ENCODE measurements at regions not wholly inside any gene's neighbourhood (a gene's known extent, or its start where the extent isn't known, plus 50 kb on each side); places are given as distances from the start of the nearest gene placed in this dataset.
"Not testable (repeated sequence)": the region's sequence is repeated elsewhere in the genome, so short reads cannot be mapped to it uniquely, and the experiment has no call there.

DNA sequence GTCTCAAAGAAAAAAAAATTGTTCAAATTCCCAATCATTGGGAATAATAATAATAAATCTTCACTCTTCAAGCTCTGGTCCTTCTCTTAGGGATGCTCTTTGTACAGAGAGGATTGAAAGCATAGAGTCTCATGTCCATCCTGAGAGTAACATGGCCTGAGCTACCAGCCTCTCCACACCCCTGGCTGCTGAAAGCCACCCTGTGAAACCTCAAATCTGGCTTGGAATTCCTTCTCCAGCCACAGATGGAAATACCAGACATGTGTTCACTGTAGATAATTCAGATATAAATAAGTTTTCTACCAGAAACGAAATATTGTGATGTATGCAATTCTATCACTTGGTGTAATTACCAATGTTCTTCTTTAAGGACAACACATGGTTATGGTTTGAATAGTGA, 140.6 kb downstream of the ARSF start:
- Histone ChIP-seq H3K4me3 (ENCODE audit: low read length) (no peak overlapping the region), H3K9me3 (replicated peaks; ENCODE audit: low read length) (no peaks in the 10 kb centered on the region), H3K9ac (ENCODE audit: low read depth, low read length) (no peak overlapping the region), H3K27me3 (ENCODE audit: control insufficient read depth, insufficient read depth, low read length) (no peaks in the 10 kb centered on the region), H3K4me1 (ENCODE audit: control insufficient read depth, insufficient read depth, low read length) (no peaks in the 10 kb centered on the region), H3K36me3 (ENCODE audit: insufficient read depth, low read length) (no peaks in the 10 kb centered on the region), H3K4me2 (ENCODE audit: low read length) (no peak overlapping the region)

DNA sequence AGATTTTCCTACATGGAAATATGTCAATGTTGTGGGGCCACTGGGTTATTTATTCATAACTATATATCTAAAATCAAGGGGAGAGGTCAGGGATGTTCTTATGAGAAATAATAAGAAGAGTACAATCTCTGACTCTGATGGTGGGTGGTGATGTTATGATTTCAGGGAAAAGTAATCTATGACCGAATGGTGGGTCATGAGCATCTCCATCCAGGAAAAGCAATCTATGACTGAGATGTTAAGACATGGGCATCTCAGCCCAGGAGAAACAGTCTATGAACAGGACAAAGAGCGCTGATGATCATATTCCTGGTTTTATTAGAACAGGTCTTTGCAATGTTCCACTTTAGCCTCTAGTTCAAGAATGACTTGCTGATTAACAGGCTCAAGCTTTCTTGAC, 137.1 kb downstream of the ARSF start:
- H3K4me3 ChIP-seq (ENCODE audit: low read length) = no peak overlapping the region
- H3K9ac ChIP-seq (ENCODE audit: low read depth, low read length) = no peak overlapping the region
- H3K9me3 ChIP-seq (replicated peaks; ENCODE audit: low read length) = no peaks in the 10 kb centered on the region
- H3K27me3 ChIP-seq (ENCODE audit: control insufficient read depth, insufficient read depth, low read length) = no peaks in the 10 kb centered on the region
- no peaks in the 10 kb centered on the region for H3K4me1 ChIP-seq (ENCODE audit: control insufficient read depth, insufficient read depth, low read length)
- H3K36me3 ChIP-seq (ENCODE audit: insufficient read depth, low read length) = no peaks in the 10 kb centered on the region
- H3K4me2 ChIP-seq (ENCODE audit: low read length) = no peak overlapping the region

DNA sequence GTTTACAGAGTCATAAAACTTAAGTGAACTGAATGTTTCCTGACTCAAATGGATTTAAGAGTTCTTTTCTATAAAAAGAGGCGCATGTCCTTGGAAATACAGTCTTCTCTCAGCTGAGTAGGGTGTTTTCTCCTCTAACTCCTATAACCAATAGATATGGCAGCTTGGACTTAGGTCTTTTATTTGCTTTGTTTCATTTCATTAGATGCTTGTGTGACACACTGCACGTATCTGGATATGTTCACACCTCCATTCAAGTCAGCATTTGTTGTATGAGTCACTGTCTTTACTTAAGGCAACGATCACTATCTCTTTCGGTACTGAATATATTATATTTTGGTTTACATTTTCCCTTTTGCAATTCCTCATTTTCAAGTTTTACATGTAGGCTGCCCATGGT, 136.6 kb downstream of the ARSF start:
- no peaks in the 10 kb centered on the region for H3K4me1 ChIP-seq (ENCODE audit: control insufficient read depth, insufficient read depth, low read length)
- H3K9me3 ChIP-seq (replicated peaks; ENCODE audit: low read length) = no peaks in the 10 kb centered on the region
- H3K9ac ChIP-seq (ENCODE audit: low read depth, low read length) = no peak overlapping the region
- no peaks in the 10 kb centered on the region for H3K36me3 ChIP-seq (ENCODE audit: insufficient read depth, low read length)
- H3K4me2 ChIP-seq (ENCODE audit: low read length) = no peak overlapping the region
- H3K27me3 ChIP-seq (ENCODE audit: control insufficient read depth, insufficient read depth, low read length) = no peaks in the 10 kb centered on the region
- H3K4me3 ChIP-seq (ENCODE audit: low read length) = no peak overlapping the region

DNA sequence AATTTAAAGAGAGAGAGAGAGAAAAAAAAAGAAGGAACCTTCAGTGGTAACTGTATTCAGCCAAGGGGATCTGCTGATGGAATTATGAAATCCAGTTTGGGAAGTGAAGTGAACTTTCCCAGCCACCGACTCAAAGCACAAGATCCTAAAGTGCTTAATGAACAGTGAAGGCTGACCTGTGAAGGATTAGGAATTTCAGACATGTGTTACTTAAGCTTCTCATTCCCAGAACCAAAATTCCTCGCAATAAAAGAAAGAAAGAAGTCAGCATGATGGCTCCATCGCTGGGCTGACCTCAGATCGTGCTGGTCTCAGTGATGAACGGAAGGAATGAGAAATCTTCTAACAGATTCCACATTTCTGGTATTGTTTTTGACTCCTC, 135.2 kb downstream of the ARSF start:
- H3K27me3 ChIP-seq (ENCODE audit: control insufficient read depth, insufficient read depth, low read length) = no peaks in the 10 kb centered on the region
- H3K9ac ChIP-seq (ENCODE audit: low read depth, low read length) = peak overlapping the region; percentile 32
- no peaks in the 10 kb centered on the region for H3K9me3 ChIP-seq (replicated peaks; ENCODE audit: low read length)
- H3K4me3 ChIP-seq (ENCODE audit: low read length) = no peak overlapping the region
- no peaks in the 10 kb centered on the region for H3K4me1 ChIP-seq (ENCODE audit: control insufficient read depth, insufficient read depth, low read length)
- no peaks in the 10 kb centered on the region for H3K36me3 ChIP-seq (ENCODE audit: insufficient read depth, low read length)
- peak overlapping the region; percentile 61 for H3K4me2 ChIP-seq (ENCODE audit: low read length)

DNA sequence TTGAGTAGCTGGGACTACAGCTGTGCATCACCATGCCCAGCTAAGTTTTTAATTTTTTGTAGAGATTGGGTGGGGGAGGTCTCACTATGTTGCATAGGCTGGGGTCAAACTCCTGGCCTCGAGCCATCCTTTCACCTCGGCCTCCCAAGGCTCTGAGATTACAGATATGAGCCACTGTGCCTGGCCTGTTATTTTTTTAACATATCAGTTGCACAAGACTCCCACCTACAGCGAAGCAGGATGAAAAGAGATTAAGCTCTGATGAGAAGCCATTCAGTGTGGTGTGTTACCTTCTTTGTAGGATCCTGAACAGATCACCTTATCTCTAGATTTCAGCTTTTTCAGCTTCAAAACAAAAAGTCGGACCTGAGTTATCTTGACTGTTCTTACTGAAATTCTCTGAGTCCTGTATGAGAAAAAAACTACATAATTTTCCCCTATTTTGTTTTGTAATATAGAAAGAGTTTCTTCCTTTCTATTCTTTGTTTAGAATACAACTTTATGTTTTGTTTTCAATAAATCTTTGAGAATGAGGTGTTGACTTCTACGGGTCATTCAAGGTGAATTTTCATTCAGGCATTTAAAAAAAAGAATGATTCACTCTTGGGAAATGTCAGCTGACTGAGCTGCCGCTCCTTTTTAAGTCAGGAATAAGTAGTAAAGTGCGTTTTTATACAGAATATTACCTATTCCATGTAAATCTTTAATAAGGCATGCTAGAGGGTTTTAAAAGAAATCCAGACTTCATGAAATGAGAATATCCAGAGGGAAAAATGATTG, 134.6 kb downstream of the ARSF start:
- Histone ChIP-seq H3K36me3 (ENCODE audit: insufficient read depth, low read length) (no peaks in the 10 kb centered on the region), H3K4me1 (ENCODE audit: control insufficient read depth, insufficient read depth, low read length) (no peaks in the 10 kb centered on the region), H3K9me3 (replicated peaks; ENCODE audit: low read length) (no peaks in the 10 kb centered on the region), H3K27me3 (ENCODE audit: control insufficient read depth, insufficient read depth, low read length) (no peaks in the 10 kb centered on the region), H3K4me2 (ENCODE audit: low read length) (peak overlapping the region; percentile 61), H3K9ac (ENCODE audit: low read depth, low read length) (peak overlapping the region; percentile 32), H3K4me3 (ENCODE audit: low read length) (no peak overlapping the region)

DNA sequence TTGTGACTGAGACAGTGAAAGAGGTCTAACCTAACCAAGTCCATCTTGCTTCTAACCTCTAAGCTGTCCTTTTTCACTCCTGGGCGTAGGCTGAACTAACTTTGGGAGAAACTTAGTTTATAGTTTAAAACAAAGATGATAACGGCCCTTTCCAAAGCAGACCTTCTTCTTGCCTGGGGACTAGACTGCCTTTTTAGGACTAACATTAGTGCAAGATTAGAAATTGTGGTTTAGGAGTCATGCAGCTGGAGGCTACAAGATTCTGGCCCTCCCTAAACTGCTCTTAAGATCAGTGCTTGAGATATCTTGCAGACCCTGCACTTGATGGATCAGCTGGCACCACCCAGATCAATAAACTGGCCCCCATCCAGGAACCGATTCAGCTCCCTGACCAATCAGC, 130.9 kb downstream of the ARSF start:
- not testable (repeated sequence) for H3K27me3 ChIP-seq (ENCODE audit: control insufficient read depth, insufficient read depth, low read length); H3K4me2 ChIP-seq (ENCODE audit: low read length); H3K9me3 ChIP-seq (replicated peaks; ENCODE audit: low read length); H3K9ac ChIP-seq (ENCODE audit: low read depth, low read length); H3K4me3 ChIP-seq (ENCODE audit: low read length); H3K4me1 ChIP-seq (ENCODE audit: control insufficient read depth, insufficient read depth, low read length); H3K36me3 ChIP-seq (ENCODE audit: insufficient read depth, low read length)

DNA sequence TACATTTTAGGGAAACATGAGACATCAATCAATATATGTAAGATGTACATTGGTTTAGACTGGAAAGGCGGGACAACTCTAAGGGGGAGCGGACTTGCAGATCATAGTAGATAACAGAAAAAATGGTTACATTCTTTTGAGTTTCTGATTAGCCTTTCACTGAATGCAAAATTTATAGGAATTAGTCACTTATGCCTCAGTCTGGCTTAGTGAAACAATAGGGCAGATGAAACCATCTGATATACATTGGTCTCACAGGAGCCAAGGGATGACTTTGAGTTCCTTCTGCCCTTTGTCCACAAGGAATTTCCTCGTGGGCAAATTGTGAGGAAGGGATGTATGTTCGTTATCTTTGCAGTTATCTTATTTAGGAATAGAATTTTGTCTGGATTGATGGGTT, 128.2 kb downstream of the ARSF start:
- Histone ChIP-seq H3K27me3 (ENCODE audit: control insufficient read depth, insufficient read depth, low read length) (no peaks in the 10 kb centered on the region), H3K4me3 (ENCODE audit: low read length) (no peak overlapping the region), H3K4me2 (ENCODE audit: low read length) (no peak overlapping the region), H3K9me3 (replicated peaks; ENCODE audit: low read length) (no peaks in the 10 kb centered on the region), H3K36me3 (ENCODE audit: insufficient read depth, low read length) (no peaks in the 10 kb centered on the region), H3K9ac (ENCODE audit: low read depth, low read length) (no peak overlapping the region), H3K4me1 (ENCODE audit: control insufficient read depth, insufficient read depth, low read length) (no peaks in the 10 kb centered on the region)

DNA sequence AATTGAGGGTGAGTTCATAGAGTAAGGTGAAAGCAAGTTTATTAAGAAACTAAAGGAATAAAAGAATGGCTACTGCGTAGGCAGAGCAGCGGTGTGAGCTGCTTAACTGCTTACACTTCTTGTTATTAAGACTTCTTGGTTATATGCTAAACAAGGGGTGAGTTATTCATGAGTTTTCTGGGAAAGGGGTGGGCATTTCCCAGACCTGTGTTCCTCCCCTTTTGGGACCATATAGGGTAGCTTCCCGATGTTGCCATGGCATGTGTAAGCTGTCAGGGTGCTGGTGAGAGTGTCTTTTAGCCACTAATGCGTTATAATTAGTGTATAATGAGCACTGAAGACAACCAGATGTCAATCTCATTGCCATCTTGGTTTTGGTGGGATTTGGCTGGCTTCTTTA, 126.5 kb downstream of the ARSF start:
- Histone ChIP-seq H3K9ac (ENCODE audit: low read depth, low read length) (no peak overlapping the region), H3K36me3 (ENCODE audit: insufficient read depth, low read length) (no peaks in the 10 kb centered on the region), H3K4me1 (ENCODE audit: control insufficient read depth, insufficient read depth, low read length) (no peaks in the 10 kb centered on the region), H3K4me2 (ENCODE audit: low read length) (no peak overlapping the region), H3K9me3 (replicated peaks; ENCODE audit: low read length) (no peaks in the 10 kb centered on the region), H3K27me3 (ENCODE audit: control insufficient read depth, insufficient read depth, low read length) (no peaks in the 10 kb centered on the region), H3K4me3 (ENCODE audit: low read length) (no peak overlapping the region)

DNA sequence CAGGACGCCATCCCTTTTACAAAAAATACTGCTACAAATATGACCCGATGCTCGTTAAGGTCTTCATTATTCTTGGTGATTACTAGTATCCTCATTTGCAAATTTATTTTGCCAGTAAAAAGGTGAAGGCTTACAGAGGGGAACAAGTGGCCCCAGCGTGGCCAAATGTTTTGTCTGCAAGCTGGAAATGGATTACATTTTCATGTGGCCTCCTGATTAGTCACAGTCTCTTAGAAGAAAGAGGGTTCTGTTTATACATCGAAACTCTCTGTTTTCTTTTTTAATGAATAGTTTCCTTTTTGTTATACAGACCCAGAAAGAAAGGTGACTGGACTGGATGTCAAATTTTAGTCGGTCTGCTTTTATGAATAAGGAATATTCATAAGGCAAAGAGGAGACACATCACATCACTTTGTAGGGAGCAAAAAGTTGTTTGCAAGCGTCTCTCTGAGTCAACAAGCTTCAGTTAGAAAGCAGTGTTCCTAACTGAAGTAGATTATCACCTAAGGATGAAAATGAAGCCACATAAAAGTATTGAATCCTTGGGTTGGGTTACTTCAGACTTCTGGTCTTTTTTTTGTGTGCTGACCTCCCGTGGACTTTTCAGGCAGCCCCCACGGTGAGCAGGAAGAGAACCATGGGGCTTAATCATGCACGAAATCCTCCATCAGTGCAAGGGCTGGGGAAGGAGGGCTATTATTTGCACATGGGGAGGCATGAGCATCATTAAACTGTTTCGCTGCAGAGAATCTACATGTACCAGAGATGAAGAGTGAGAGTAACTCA, 125.6 kb downstream of the ARSF start:
- Histone ChIP-seq H3K9ac (ENCODE audit: low read depth, low read length) (no peak overlapping the region), H3K4me3 (ENCODE audit: low read length) (no peak overlapping the region)

DNA sequence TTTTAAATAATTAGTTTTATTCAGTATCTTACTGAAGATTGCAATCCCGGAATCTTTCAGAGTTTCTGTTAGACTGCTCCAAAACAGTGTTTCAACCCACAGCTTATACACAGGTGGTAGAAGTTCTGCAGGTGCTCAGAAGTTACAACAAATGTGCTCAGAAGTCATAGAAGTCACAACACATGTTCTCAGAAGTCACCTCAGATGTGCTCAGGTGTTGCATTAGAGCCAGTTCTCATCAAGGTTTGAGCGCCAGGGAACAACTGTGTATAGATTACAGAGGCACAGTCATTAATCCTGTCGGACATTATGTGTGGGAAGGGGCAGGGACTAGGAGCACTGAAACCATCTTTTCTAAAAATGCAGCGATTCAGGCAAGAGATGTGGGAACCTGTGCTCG, 124.5 kb downstream of the ARSF start:
- Histone ChIP-seq H3K4me1 (ENCODE audit: control insufficient read depth, insufficient read depth, low read length) (no peaks in the 10 kb centered on the region), H3K4me3 (ENCODE audit: low read length) (no peak overlapping the region), H3K27me3 (ENCODE audit: control insufficient read depth, insufficient read depth, low read length) (no peaks in the 10 kb centered on the region), H3K9me3 (replicated peaks; ENCODE audit: low read length) (no peaks in the 10 kb centered on the region), H3K9ac (ENCODE audit: low read depth, low read length) (no peak overlapping the region), H3K4me2 (ENCODE audit: low read length) (no peak overlapping the region), H3K36me3 (ENCODE audit: insufficient read depth, low read length) (no peaks in the 10 kb centered on the region)

More for the DNA sequence above, 125.6 kb downstream of the ARSF start:
- Histone ChIP-seq H3K9me3 (replicated peaks; ENCODE audit: low read length) (no peaks in the 10 kb centered on the region), H3K4me2 (ENCODE audit: low read length) (no peak overlapping the region), H3K4me1 (ENCODE audit: control insufficient read depth, insufficient read depth, low read length) (no peaks in the 10 kb centered on the region), H3K27me3 (ENCODE audit: control insufficient read depth, insufficient read depth, low read length) (no peaks in the 10 kb centered on the region), H3K36me3 (ENCODE audit: insufficient read depth, low read length) (no peaks in the 10 kb centered on the region)

All from skeletal muscle satellite cell (primary cell).